ENCODE measurements at regions not wholly inside any gene's neighbourhood (a gene's known extent, or its start where the extent isn't known, plus 50 kb on each side); places are given as distances from the start of the nearest gene placed in this dataset.

GRCh38 chr9:89246840-89247239 is 64.2 kb upstream of the CKS2 start:
- Histone ChIP-seq H3K9me3 (no peaks in the 10 kb centered on the region), H3K4me1 (peaks cover 0 to 15% (median 0%) of the 10 kb centered on the region in 3 donors), H3K36me3 (no peaks in the 10 kb centered on the region), H3K27me3 (no peaks in the 10 kb centered on the region), H3K27ac (no peak overlapping the region), H3K4me3 (no peak overlapping the region)
- WGBS, 2 donors (ENCODE audit: low coverage in 1 of 2), result 86 to 87% methylated on average over 3 to 5 of the region's 5 CpGs
- ATAC-seq, result no peak
- TF ChIP-seq EP300 (IDR thresholded peaks at IDR 0.05) (no peak), POLR2AphosphoS5 (IDR thresholded peaks at IDR 0.05) (no peak), POLR2A (IDR thresholded peaks at IDR 0.05) (no peak), CTCF (IDR thresholded peaks at IDR 0.05) (no peak)

GRCh38 chr9:89247431-89248353 is 63.3 kb upstream of the CKS2 start:
- WGBS, 2 donors (ENCODE audit: low coverage in 1 of 2), result 71 to 72% methylated on average over 4 of the region's 4 CpGs
- no peak for ATAC-seq
- Histone ChIP-seq H3K4me3 (no peak overlapping the region), H3K4me1 (peaks cover 0 to 18% (median 0%) of the 10 kb centered on the region in 3 donors), H3K36me3 (no peaks in the 10 kb centered on the region), H3K27me3 (no peaks in the 10 kb centered on the region), H3K27ac (no peak overlapping the region), H3K9me3 (no peaks in the 10 kb centered on the region)
- TF ChIP-seq POLR2A (IDR thresholded peaks at IDR 0.05) (no peak), POLR2AphosphoS5 (IDR thresholded peaks at IDR 0.05) (no peak), CTCF (IDR thresholded peaks at IDR 0.05) (no peak), EP300 (IDR thresholded peaks at IDR 0.05) (no peak)

GRCh38 chr9:89249001-89249400 is 62.0 kb upstream of the CKS2 start:
- H3K4me3 ChIP-seq, result no peak overlapping the region
- peaks cover 0 to 12% (median 0%) of the 10 kb centered on the region in 3 donors for H3K4me1 ChIP-seq
- no peak for ATAC-seq
- 96 to 100% methylated on average over 2 to 3 of the region's 3 CpGs for WGBS, 2 donors (ENCODE audit: low coverage in 1 of 2)
- no peaks in the 10 kb centered on the region for H3K9me3 ChIP-seq
- no peak overlapping the region for H3K27ac ChIP-seq
- TF ChIP-seq CTCF (IDR thresholded peaks at IDR 0.05) (no peak), EP300 (IDR thresholded peaks at IDR 0.05) (no peak), POLR2A (IDR thresholded peaks at IDR 0.05) (no peak), POLR2AphosphoS5 (IDR thresholded peaks at IDR 0.05) (no peak)
- no peaks in the 10 kb centered on the region for H3K27me3 ChIP-seq
- H3K36me3 ChIP-seq, result no peaks in the 10 kb centered on the region

GRCh38 chr9:89252651-89253267 is 58.2 kb upstream of the CKS2 start:
- Histone ChIP-seq H3K27me3 (no peaks in the 10 kb centered on the region), H3K36me3 (no peaks in the 10 kb centered on the region), H3K27ac (no peak overlapping the region), H3K4me1 (peaks cover 0 to 8% (median 0%) of the 10 kb centered on the region in 3 donors), H3K4me3 (no peak overlapping the region), H3K9me3 (no peaks in the 10 kb centered on the region)
- ATAC-seq, result no peak
- TF ChIP-seq POLR2AphosphoS5 (IDR thresholded peaks at IDR 0.05), result no peak
- no peak for TF ChIP-seq EP300 (IDR thresholded peaks at IDR 0.05)
- no peak for TF ChIP-seq CTCF (IDR thresholded peaks at IDR 0.05)
- no peak for TF ChIP-seq POLR2A (IDR thresholded peaks at IDR 0.05)
- WGBS, 2 donors (ENCODE audit: low coverage in 1 of 2), result 46 to 69% methylated on average over 7 to 8 of the region's 8 CpGs
